HG03342 (cell line): ENCODE measurements at regions not wholly inside any gene's neighbourhood (a gene's known extent, or its start where the extent isn't known, plus 50 kb on each side); places are given as distances from the start of the nearest gene placed in this dataset.
A peak's percentile ranks its signal among the peaks of the same experiment; 100 is the strongest.

ENCODE experiments used
- ATAC-seq: cut with Tn5 transposase; IDR thresholded peaks from one replicate; pipeline ENCODE4 v1.9.1; 2021; ENCODE audit warnings: mild to moderate bottlenecking, moderate library complexity; ENCODE audit not compliant: unreplicated experiment

DNA sequence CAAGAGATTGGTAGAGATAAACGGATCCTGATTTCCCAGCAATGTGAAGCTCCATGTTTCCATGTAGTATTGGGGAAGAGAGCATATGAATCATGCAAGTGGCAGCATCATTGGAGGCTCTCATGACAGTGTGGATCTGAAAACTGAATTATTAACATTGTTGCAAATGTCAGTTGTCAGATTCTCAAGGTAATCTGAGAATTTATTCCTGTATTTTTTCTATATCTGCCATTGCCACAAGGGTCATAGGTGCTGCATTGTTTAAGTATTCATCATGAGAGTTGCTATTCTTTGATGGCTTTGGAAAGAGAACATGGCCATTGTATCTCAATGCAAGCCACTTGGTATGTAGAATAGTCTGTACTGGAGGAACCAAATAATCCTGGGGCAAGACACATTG lies 1217.0 kb upstream of the ZEB2 start:
- ATAC-seq = no peak

DNA sequence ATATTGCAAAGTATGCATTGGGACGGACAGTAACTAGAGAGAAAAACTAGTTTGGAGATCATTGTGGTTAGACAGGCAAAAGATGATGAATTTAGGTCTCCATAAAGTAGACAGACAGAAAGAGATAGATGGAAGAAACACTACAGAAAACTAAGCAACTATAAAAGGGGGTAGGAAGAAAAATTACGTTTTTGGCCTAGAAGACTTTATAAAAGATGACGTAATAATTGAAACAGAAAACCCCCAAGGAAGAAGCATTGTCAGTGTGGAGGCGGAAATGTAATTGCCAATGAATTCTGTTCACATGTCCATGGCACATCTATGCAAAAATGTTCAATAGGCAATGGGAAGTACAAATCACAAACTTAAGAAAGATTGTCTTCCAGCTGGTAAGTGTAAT lies 1211.5 kb upstream of the ZEB2 start:
- ATAC-seq = no peak

DNA sequence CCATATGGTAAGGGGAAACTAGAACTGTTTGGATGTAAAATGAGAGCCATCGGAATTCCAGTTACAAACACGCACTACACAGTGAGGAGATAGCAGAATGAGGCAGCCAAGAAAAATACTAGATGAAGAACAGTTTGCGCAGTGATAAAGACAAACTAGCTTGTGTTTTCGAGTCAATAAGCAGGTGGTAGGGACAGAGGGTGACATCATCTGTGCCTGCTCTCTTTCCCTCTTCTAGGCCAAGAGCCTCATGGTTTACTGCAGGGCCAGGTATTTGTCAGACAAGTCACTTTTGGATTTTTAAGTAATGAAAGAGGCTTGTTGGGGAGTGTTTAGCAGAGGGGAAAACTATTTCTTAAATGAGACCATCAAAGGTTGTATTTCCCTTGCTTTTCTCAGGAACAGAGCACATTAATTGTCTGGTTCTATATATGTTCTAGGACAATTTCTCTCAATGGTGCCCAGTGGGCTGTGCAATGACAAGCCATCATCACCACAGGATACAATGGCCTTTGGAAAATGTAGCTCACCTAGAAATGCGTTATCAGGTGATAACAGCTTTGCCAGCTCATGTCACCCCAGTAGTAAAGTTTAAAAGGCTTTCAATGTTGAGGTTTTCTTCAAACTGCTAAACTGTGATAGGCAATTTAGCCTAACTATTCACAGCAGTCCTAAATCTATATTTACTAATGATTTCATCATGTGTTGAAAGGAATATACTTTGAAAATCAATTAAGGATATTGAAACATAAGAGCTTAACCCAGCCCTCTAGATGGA lies 1210.3 kb upstream of the ZEB2 start:
- no peak for ATAC-seq

DNA sequence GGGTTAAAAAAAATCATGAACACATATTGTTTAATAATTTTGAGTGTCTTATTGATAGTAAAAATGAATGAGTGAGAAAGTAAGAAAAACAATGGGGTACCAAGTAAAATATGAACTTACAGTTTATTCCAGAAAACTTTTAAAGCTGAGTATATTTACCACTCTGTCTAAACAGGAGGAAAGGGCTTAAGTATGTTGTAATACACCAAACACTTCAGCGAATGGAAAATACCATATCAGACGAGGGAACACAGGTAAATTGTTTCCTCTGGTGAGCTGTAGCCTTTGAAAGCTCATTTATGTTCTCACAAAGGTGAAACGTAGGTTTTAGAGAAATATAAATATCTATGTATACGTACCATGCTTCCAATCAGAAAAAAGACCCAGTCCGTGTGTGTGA lies 1209.6 kb upstream of the ZEB2 start:
- ATAC-seq = no peak

DNA sequence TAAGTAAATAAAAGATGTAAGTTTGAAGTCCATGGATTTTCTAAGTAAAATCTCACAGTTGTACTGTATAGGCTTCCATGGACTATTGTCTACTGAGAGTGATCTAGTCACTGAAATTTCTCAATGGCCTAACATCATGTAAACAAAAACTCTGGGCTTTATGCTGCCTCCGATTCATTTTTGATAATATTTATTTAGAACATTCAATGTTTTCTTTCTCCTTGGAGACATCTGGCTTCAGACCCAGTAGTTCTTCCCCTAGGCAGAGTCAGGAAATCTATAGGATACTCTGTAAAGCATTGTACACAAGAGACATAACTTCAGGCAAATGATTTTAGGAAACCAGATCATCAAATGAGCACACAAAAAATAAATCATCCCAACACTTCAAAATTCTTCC lies 1208.6 kb upstream of the ZEB2 start:
- ATAC-seq = no peak

DNA sequence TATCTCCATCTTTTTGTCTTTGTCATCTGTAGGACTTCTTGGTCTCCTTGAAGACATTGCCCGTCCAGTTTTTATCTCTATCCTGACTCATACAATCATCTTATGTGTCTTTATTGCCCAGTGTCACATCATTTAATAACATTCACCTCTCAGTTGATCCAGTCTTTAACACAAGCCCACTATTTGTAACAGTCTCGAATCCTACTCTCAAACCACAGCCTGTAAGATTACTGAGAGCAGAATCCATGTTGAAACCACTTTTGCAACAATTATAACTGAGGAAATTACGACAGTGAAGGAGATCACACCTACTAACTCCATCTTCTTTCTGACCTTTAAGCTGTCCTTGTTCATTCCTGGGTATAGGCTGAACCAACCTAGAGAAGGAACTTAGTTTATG lies 1206.0 kb upstream of the ZEB2 start:
- ATAC-seq = no peak

DNA sequence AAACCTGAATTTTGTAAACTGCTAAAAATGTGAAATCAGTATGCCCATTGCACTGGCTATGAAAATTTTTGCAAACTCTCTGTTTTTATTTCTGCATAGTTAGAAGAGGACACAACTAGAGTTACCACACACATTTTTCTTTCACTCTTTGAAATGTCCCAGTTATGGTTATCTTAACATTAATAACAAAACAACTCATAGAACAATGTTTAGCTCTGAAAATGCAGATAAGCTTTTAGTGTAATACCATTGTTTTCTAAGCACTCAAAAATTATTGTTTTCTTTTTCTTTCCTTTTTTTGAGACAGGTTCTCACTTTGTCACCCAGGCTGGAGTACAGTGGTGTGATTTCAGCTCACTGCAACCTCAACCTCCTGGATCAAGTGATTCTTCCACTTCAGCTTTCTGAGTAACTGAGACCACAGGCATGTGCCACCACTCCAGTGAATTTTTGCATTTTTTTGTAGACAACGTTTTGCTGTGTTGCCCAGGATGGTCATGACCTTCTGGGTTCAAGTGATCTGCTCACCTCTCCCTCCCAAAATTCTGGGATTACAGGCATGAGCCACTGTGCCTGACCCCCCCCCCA lies 1204.5 kb upstream of the ZEB2 start:
- ATAC-seq = no peak

DNA sequence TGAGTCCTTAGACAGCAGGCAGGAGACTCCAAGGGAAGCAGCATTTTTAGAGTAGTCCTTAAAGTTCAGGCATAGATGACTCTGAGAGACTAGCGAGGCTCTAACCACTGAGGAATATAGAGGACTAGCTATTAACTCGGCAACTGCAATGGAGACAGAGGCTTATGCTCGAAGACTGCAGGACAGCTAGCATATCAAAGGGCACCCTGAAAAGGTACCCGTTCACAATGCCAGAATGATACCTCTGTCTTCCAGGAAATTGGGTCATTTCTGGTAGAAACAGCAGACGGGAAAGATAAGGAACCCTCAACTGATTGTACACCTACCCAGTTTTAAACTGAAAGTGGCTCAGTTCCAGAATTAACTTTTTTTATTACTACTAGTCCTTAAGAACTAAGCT lies 1204.0 kb upstream of the ZEB2 start:
- ATAC-seq = no peak

DNA sequence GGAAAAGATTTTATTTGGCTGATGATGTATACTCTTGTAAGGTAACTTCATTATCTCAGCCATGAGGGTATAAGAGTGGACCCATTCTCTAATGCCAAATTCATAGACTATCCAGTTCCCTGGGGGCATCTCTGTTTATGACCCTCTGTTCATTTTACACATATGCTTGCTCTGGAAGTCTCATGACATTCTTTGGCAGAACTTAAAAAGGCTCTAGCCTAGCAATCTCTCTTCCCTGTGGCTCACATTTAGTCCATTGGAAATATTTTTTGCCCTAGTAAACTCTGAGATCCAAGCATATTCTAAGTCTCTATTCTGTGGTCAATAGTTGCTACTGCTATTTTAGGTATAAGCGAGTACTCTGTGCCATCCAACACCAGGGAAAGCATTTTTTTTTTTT lies 1201.8 kb upstream of the ZEB2 start:
- no peak for ATAC-seq

DNA sequence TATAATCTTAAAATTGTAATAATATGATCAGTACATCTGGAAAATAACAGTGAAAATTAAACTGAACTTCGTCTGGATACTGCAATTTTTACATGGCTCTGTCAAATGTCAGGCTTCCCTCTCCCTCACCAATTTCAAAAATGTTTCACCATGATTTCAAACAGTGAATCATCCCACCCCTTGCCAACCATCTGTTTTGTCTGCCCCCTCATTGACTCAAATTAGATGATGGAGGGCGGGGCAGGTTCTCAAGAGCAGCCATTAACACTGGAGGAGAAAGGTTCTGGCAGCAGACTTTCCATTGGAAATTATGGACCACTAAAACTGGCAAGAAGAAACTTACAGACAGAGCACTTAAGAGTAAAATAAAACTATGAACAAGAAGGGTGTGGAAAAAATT lies 1195.7 kb upstream of the ZEB2 start:
- ATAC-seq = no peak

DNA sequence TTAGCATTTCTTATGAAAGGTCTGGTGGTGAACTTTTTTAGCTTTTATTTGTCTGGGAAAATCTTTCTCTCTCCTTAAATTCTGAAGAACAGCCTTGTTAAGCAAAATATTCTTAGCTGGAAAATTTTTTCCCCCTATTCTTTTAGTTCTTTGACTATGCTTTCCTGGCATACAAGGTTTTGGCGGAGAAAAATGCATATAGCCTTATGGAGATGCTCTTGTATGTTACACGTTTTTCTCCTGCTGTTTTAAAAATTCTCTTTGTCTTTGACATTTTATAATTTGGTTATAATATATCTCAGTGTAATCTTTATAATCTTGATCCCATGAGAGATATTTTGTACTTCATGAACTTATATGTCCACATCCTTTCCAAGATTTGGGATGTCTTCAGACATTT lies 1190.4 kb upstream of the ZEB2 start:
- ATAC-seq = no peak

DNA sequence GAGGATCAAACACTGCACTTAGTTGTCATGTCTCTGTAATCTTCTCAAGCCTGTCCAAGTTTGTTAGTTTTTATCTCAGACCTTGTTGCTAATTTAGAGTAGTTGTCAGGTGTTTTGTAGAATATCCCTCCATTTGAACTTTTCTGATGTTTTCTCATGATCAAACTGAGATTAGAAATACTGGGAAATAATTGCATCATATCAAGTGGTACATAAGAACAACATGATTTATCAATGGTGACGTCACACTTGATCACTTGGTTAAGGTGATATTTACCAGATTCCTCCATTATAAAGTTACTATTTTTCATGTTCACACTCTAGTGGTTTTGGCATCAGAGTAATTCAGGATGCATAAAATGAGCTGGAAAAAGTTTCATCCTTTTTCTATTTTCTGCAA lies 1182.4 kb upstream of the ZEB2 start:
- no peak for ATAC-seq

DNA sequence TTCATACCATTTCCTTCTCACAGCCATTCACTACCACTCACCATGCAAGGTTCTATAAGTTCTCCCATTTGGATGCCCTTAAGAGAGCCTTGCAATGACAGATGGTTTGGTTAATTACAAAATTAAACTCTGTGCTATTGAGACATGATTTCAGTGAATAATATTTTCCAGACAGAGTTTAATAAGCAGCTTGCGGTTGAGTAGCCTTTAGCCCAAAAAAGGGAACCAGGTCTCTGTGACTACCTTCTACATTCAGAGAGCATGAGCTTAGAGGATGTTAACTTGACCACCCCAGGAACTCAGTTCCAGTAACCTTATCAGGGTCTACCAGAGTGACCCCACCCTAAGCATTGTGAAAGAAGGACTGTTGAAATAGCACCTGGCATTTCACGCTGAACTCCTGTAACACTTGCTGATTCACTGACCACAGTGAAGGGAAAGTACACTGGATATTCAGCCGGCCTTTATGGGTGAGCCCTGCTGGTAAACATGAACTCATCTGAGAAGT lies 1173.1 kb upstream of the ZEB2 start:
- ATAC-seq = peak; percentile 93

DNA sequence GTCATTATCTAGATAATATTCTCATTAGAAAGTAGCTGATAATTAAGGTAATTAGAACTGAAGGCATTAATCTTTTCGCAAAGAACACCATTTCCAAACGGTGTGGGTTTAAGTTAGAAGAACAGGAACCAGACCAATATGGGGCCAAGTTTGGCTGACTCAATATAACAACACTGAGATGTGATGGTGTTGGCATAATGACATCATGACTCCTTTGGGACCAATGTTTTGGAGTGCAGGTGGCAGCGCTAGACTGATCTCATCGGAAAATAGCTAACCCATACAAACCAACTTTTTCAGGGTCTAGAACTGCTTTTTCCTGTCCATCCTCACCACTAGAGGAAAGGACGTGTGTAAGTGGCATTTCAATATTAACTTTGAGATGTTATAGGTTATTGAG lies 1171.7 kb upstream of the ZEB2 start:
- ATAC-seq = no peak

DNA sequence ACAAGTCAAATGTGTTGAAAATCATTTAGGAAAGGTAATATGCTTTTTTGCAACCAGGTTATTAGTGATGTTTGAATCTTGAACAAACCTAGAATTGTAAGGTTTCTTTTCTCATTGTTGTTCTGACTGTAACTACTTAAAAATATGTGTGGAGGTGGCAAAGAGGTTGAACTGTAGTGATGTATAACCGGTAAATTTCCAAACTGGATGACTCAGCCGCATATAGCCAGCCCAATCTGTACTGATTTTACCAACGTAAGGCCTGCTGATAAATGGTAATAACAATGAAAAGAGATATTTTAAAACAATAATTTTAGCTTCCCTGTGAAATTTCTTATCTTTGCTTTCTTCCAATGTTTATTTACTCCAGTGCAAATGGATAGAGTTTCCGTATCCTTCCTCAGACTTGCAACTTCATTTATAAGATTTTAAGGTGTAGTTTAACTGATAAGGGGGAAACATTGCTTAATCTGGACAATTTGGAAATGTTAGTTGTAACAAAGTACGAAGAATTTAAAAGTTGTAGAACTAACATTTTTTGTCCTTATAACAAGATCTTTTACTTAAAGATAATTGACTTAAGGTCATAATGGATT lies 1170.4 kb upstream of the ZEB2 start:
- no peak for ATAC-seq

DNA sequence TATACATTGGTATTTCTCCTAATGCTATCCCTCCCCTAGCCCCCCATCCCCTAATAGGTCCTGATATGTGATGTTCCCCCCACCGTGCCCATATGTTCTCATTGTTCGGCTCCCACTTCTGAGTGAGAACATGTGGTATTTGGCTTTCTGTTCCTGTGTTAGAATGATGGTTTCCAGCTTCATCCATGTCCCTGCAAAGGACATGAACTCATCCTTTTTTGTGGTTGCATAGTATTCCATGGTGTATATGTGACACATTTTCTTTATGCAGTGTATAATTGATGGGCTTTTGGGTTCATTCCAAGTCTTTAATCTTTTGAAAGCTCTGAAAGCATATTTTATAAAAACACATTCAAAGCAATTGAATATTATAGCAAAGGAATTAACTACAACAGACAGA lies 1169.4 kb upstream of the ZEB2 start:
- ATAC-seq = no peak

DNA sequence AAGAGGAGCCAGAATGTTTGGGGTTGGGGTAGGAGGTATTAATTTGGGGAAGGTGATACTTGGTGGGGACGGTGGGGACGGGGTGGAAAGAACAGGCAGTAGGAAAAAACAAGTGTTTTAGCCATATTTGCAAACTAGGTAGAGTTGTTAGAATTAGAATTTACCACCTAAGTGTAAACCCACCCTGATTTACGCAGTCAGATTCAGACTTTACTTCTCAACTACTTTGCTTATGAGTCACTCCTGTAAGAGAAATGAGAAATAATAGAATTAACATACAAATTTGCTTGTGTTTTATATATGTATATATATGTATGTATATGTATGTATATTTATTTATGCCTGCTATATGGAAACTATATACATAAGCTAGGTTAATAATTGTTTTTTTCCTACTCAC lies 1168.2 kb upstream of the ZEB2 start:
- no peak for ATAC-seq

DNA sequence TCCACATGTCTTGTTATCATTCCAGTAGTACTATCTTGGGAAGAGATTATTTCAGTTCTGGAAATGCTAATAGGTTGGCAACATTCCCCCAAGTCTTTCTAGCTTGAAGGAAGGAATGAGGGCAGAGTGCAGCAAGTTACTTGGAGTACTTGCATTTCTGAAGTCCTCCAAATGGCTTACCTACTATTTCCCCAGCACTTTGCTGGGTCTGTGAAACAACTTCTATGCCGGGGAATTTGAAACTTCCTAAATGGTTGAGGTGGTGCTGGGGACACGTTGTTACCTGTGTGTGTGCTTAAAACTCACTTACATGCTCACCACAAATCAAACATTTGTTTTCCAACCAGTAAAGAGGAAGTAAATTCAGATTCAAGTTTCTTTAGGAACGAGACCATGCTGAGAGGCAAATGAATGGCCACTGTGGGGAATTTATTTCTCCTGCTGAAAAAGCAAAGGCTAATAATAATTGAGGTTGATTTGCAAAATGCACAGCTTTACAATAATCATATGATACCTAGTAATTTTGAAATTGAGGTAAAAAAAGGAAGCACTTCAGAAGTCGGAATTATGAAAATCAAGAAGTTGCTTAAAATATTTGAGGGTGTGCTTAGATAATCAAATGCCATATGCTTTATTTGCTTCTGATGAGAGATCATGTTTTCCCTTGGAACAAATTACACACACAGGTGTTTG lies 1167.7 kb upstream of the ZEB2 start:
- no peak for ATAC-seq

DNA sequence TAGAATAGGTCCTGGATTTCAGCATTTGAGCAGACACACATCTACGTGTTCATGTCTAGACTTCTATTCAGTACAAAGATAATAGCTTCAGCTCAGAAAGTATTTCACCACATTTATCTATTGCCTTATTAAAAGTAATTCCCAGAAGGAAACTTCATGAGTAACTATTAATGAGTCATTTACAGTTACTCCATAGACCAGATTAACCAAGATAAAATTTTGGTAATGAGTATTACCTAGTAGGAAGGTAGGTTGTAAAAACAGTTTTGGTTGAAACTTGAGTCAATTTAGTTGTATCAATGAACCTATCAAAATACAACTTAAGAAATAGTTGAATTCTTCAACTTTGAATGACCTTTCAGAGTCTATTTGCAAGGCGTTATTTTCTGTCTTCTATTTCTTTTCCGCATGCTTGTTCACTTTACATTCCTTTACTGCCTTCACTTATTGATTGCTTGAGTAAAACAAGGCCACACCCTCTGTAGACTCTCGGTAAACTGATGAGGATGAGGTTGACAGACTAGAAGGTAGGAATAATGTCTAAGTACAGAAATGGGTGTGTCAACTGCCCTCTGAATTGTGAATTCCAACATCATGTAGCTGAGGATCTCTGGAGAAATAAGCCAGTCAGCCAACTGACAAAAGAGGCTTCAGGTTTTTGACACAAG lies 1165.6 kb upstream of the ZEB2 start:
- ATAC-seq = no peak

DNA sequence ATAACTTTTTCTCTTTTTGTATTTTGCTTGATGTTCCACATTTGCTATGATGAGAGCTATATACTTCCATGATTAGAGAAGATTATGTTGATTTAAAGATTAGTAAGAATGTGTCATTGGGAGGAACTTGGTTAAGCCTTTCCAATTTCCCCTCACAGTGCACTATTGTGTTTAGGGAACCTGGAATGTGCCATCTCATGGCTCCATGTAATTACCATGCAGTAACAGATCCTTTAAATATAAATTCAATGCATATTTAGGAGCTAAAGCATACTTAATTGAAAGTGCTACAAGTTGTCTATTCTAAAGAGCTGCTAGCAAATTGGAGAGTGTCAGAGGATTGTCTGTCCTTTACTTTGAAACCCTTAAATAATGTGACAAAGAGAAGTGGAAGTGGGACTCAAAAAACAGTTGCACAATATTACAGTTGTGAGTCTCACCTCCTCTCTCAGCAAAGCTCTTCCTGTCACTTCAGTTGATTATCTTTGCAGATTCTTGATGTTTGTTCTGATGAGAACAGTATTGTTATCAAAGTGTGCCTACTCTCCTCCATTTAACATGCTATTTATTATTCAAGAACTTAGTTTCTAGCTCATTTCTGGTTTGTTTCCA lies 1162.7 kb upstream of the ZEB2 start:
- no peak for ATAC-seq

DNA sequence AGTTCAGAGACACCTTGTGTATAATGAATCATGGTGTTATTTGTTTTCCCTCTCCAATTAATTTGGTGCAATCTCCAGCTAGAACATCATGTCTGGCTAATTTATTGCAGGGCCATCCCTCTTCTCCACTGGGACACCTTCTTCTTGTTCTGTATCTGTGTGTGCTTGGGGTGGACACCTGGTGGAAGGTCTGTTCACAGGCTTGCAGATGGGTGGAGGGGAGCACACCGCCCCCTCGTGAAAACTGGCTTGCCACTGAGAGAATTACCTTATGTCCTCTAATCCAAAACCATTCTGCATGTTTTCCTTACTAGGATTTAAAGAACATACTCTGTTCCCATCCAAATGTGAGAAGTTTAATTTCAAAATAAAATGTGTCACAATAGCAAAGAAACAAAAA lies 1160.4 kb upstream of the ZEB2 start:
- ATAC-seq = no peak
